Activated CD8-positive, alpha-beta T cell treated with anti-CD3 and anti-CD28 coated beads, Interleukin-2, amount 10 ng/mL, durations not matched to agents 7 days and 5 days (primary cell): ENCODE measurements at regions not wholly inside any gene's neighbourhood (a gene's known extent, or its start where the extent isn't known, plus 50 kb on each side); places are given as distances from the start of the nearest gene placed in this dataset.

Experiments
- ATAC-seq: fragments of 150-1000 bp; cut with Tn5 transposase; one replicate; pipeline ENCODE4 v1.10.0; 2021; ENCODE audit warnings: moderate library complexity
- CTCF ChIA-PET: fragments of 350-600 bp; sonication (Branson Sonifier 250); formaldehyde crosslinking; loops from one replicate; lab custom pipeline; 2021; ENCODE audit warnings: antibody characterized with exemption; lab: Charles Lee
- POLR2A ChIA-PET: fragments of 350-600 bp; sonication (Branson Sonifier 250); formaldehyde crosslinking; loops from one replicate; lab custom pipeline; 2021; ENCODE audit warnings: antibody characterized with exemption; lab: Charles Lee
- DNase-seq: peaks from one replicate; pipeline ENCODE4 v3.0.0-alpha.2; 2020
- H3K27ac Mint-ChIP-seq: one replicate; pipeline ENCODE4 v1.8.0; 2021; ENCODE audit warnings: mild to moderate bottlenecking, mixed read lengths
- H3K27me3 Mint-ChIP-seq: one replicate; pipeline ENCODE4 v1.8.0; 2021; ENCODE audit warnings: low read depth, mixed read lengths
- H3K36me3 Mint-ChIP-seq: one replicate; pipeline ENCODE4 v1.8.0; 2021; ENCODE audit warnings: low read depth, mixed read lengths
- H3K4me1 Mint-ChIP-seq: one replicate; pipeline ENCODE4 v1.8.0; 2021; ENCODE audit warnings: low read depth, mixed read lengths
- H3K4me3 Mint-ChIP-seq: one replicate; pipeline ENCODE4 v1.8.0; 2021; ENCODE audit warnings: mild to moderate bottlenecking, mixed read lengths
- H3K9me3 Mint-ChIP-seq: one replicate; pipeline ENCODE4 v1.8.0; 2022; ENCODE audit warnings: mixed read lengths; ENCODE audit not compliant: insufficient read depth

DNA sequence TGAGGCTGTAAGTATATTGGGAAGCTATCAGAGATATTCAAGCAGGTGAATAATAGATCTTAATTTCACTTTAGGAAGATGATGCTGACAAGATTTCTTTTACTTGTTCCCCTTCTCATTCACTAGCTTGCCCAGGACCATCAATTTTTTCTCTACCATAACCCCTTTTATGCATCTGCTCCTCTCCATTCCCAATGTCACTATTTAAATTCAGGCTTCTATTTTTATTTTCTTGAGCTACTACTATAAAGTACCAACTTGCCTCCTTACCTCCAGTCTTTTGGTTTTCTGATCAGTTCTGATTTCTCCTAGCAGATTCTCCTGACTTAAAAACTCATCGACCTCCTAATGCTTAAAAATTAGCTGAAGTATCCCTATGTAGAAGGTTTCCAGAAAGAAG is 97.7 kb upstream of the SMIM30 start:
- H3K36me3 Mint-ChIP-seq, result no peaks in the 10 kb centered on the region
- H3K27ac Mint-ChIP-seq, result no peak overlapping the region
- ChIA-PET POLR2A (no interaction called here), CTCF (no interaction called here)
- DNase-seq (no peak), ATAC-seq (no peak)
- no peaks in the 10 kb centered on the region for H3K27me3 Mint-ChIP-seq
- no peaks in the 10 kb centered on the region for H3K9me3 Mint-ChIP-seq
- H3K4me3 Mint-ChIP-seq, result no peak overlapping the region
- H3K4me1 Mint-ChIP-seq, result no peaks in the 10 kb centered on the region

DNA sequence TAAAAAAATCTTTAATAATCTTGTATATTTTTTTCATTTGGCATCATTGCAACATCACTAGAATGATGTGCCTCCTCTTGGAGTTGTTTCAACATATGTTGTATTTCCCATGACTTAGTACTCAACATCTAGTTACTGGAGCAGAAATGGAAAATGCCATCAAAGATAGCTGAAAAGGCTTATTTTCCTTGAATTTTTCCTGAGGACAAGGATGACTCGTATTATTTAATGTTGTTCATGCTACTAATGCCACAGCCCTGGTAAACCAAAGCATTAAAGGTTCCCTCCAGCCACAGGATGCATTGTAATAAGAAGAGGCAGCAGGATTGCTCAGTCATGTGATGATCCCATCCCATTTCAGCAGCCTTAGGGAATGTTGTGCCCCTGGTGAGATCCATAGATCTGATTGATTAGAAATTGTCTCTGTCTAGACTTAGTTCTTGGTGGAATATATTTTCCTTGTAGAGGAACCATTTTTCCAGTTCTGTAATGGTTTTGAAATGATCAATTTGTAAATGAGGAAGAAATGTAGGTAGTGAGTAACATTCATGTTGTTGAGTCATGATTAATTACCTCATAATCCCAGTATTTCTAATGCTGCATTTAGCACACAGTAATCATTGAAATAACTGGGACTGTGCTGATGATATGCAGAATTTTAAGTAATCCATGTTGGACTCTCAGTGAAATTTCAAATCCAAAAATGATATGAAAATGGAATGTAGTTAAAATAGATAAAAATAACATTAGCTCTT is 91.3 kb upstream of the SMIM30 start:
- H3K27ac Mint-ChIP-seq, result no peak overlapping the region
- H3K4me1 Mint-ChIP-seq, result no peaks in the 10 kb centered on the region
- ATAC-seq, result no peak
- ChIA-PET CTCF (no interaction called here), POLR2A (no interaction called here)
- no peaks in the 10 kb centered on the region for H3K36me3 Mint-ChIP-seq
- no peaks in the 10 kb centered on the region for H3K9me3 Mint-ChIP-seq
- H3K27me3 Mint-ChIP-seq, result no peaks in the 10 kb centered on the region
- no peak overlapping the region for H3K4me3 Mint-ChIP-seq
- no peak for DNase-seq

DNA sequence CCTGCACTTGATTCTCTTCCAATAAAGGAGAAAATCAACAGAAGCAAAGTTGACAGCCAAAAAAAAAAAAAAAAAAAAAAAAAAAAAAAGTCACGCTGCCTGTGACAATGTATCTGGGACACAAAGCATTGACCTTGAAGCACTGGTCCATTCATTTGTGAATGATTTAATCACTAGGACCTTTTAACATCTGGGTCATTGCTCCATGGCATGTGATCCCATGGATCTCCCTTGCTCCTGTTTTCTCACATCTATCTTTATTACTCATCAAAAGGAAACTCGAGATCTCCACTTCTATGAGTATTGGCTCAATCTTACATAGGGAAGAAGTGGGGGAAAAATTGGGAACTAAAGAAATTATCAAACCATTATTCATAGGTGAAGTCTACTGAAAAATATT is 89.6 kb upstream of the SMIM30 start:
- Mint-ChIP-seq H3K4me3 (no peak overlapping the region), H3K36me3 (no peaks in the 10 kb centered on the region), H3K27me3 (no peaks in the 10 kb centered on the region), H3K9me3 (no peaks in the 10 kb centered on the region), H3K4me1 (no peaks in the 10 kb centered on the region), H3K27ac (no peak overlapping the region)
- ATAC-seq, result no peak
- CTCF ChIA-PET, result no interaction called here
- POLR2A ChIA-PET, result no interaction called here
- DNase-seq, result no peak

DNA sequence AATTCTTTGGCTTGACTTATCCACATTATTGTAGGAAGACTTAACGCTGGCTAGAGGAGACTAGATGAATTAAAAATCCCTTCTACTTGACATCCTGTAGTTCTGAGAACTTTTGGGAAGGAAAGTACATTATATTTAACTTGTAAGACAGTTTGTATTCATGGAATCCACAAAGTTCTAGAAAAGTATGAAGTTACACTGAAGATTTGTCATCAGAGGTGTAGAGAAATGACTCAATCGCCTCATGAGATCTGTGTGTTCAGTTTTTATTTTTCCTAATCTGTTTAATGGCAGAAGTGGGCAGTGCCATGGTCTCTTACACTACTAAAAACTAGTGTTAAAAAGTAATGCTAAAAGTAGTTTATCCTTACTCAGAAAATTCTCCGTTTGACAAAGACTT is 89.1 kb upstream of the SMIM30 start:
- no peak overlapping the region for H3K27ac Mint-ChIP-seq
- ChIA-PET POLR2A (no interaction called here), CTCF (no interaction called here)
- no peak for ATAC-seq
- no peak overlapping the region for H3K4me3 Mint-ChIP-seq
- DNase-seq, result no peak
- no peaks in the 10 kb centered on the region for H3K4me1 Mint-ChIP-seq
- H3K27me3 Mint-ChIP-seq, result no peaks in the 10 kb centered on the region
- no peaks in the 10 kb centered on the region for H3K9me3 Mint-ChIP-seq
- no peaks in the 10 kb centered on the region for H3K36me3 Mint-ChIP-seq

DNA sequence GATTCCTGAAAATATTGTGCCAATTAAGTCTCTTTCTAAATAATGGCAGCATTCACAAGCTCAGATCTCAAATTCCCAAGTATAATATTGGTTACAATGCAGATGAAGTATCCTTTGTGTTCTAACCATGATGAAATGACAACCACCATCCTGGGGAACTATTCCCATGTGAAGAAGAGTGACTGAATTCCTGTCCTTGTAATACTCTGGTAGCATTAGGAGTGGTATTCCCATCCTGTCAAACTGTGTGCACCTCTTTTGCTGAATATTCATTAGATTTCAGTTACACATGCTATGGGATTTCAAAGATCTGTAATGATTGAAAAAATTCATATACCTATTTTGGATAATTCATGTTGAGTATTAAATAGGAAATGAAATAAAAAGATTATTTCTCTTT is 86.1 kb upstream of the SMIM30 start:
- Mint-ChIP-seq H3K36me3 (no peaks in the 10 kb centered on the region), H3K4me1 (no peaks in the 10 kb centered on the region), H3K27me3 (no peaks in the 10 kb centered on the region), H3K27ac (no peak overlapping the region), H3K4me3 (no peak overlapping the region), H3K9me3 (no peaks in the 10 kb centered on the region)
- DNase-seq (no peak), ATAC-seq (no peak)
- POLR2A ChIA-PET, result no interaction called here
- CTCF ChIA-PET, result interaction anchor here (1.0 to 1.2 kb wide), 2 partner anchors 10 to 45 kb away, joined by 3 read pairs; no protein-coding TSS in a partner anchor

DNA sequence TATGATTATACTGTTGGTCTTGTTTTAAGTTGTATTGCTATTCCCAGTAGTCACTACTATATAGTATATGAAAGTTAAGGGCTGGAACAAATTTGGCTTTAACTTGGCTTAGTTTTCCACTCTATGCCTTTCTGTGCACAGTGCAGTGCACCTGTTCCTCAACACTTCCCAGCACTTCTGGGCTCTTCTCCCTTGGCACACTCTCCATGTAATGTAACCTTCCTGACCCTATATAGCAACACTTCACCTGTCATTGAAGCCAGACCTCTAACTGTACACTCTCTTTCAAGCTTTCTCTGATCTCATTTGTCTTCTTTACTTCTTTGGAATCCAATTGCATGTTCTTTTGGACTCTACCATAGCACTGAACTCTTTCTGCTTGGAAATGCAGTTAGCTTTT is 83.9 kb upstream of the SMIM30 start:
- Mint-ChIP-seq H3K36me3 (no peaks in the 10 kb centered on the region), H3K27me3 (no peaks in the 10 kb centered on the region), H3K4me3 (no peak overlapping the region), H3K4me1 (no peaks in the 10 kb centered on the region), H3K9me3 (no peaks in the 10 kb centered on the region), H3K27ac (no peak overlapping the region)
- no peak for DNase-seq
- no peak for ATAC-seq
- ChIA-PET CTCF (no interaction called here), POLR2A (no interaction called here)

DNA sequence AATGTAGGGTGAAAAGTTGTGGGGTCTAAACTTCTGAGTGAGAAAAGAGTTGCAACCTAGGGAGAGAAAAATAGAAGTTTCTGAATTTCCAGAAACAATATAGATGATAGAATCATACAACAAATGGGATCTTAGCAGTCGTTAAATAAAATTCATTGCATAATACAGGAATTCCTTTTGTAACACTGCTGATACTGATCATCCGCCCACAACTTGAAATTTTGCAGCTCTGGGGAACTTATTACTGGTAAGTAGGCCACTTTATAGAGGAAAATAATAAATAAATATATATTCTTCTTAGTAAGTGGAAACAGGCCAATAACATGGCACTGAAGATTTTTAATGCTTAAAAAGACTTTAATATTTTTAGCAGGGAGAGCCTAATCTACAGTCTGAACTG is 81.9 kb upstream of the SMIM30 start:
- no peaks in the 10 kb centered on the region for H3K36me3 Mint-ChIP-seq
- ChIA-PET CTCF (no interaction called here), POLR2A (no interaction called here)
- H3K27me3 Mint-ChIP-seq, result no peaks in the 10 kb centered on the region
- no peak for DNase-seq
- H3K27ac Mint-ChIP-seq, result no peak overlapping the region
- H3K9me3 Mint-ChIP-seq, result no peaks in the 10 kb centered on the region
- no peaks in the 10 kb centered on the region for H3K4me1 Mint-ChIP-seq
- no peak for ATAC-seq
- no peak overlapping the region for H3K4me3 Mint-ChIP-seq

DNA sequence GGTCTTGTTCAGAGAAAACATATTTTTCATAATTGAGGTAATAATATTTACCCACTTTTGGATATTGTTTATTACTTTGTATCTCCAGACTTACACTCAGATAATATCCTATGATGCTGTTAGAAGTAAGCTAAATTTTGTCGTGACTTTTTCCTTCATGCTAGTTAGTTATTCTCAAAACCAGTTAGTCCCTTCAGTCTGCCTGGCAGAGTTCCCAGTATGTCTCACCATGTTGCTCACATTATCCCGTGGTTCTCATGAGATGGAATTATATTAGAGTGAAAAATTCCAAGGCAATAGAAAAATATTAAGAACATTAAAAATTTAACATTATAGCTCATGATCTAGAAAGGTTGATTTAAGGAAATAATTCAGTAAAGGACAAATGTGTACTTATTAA is 81.5 kb upstream of the SMIM30 start:
- Mint-ChIP-seq H3K9me3 (no peaks in the 10 kb centered on the region), H3K27ac (no peak overlapping the region), H3K36me3 (no peaks in the 10 kb centered on the region), H3K27me3 (no peaks in the 10 kb centered on the region), H3K4me1 (no peaks in the 10 kb centered on the region), H3K4me3 (no peak overlapping the region)
- ATAC-seq (no peak), DNase-seq (no peak)
- POLR2A ChIA-PET, result no interaction called here
- CTCF ChIA-PET, result no interaction called here

DNA sequence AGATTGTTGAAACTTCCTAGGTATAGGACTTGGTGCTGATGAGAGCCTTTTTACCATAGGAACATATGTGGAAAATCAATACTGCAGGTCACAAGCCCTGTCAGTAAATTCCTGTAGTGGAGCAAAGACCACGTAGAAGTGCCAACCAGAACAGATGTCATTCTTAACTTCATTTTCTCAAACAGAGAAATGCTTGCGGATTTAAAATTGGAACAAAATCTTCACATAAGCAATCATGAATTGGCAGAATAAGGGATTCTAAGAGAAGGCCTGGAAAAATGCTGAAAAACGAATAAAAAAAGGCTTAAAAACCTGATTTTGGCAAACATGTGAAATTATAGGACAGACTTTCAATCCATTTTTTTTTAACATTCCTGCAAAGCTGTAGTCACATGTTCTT is 80.8 kb upstream of the SMIM30 start:
- ATAC-seq, result no peak
- Mint-ChIP-seq H3K27me3 (no peaks in the 10 kb centered on the region), H3K4me1 (no peaks in the 10 kb centered on the region), H3K4me3 (no peak overlapping the region), H3K27ac (no peak overlapping the region), H3K36me3 (no peaks in the 10 kb centered on the region), H3K9me3 (no peaks in the 10 kb centered on the region)
- POLR2A ChIA-PET, result no interaction called here
- DNase-seq, result no peak
- CTCF ChIA-PET, result no interaction called here

DNA sequence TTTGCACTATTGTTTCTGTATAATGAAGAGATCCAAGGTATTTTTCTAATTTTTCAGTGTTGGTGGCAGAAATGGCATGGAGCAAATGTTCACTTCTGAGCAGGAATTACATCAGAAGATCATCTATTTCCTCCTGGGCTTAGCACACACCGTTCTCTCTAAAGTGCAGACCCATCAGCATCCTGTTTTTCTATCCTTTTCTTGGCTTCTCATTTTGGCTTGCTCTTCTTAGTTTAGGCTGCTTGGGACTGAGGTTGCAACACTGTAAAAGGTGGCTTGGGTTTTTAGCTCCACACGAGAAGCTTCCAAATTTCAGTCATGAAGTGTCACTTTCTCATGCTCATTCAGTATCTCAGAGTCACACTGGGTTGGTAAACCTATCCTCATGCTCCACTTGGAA is 79.9 kb upstream of the SMIM30 start:
- Mint-ChIP-seq H3K4me3 (no peak overlapping the region), H3K4me1 (no peaks in the 10 kb centered on the region), H3K36me3 (no peaks in the 10 kb centered on the region), H3K27ac (no peak overlapping the region), H3K9me3 (no peaks in the 10 kb centered on the region), H3K27me3 (no peaks in the 10 kb centered on the region)
- POLR2A ChIA-PET, result no interaction called here
- no peak for DNase-seq
- CTCF ChIA-PET, result no interaction called here
- no peak for ATAC-seq

DNA sequence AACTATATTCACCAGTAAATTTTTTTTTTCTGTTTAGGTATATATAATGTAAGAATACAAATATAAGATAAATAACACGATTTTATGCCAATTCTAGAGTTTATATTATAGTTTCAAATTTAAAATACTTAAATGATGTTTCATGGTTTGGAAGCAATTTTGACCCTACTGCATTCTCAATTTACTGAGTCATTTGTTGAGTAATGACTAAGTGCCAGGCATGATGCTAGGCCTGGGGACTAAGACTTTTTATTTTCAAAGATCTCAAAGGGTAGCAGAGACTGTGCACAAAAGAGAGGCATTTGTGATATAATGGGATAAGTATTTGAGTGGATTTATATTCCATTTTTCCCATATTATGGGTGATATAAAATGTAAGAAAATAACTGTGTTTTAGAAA is 78.9 kb upstream of the SMIM30 start:
- Mint-ChIP-seq H3K4me1 (no peaks in the 10 kb centered on the region), H3K4me3 (no peak overlapping the region), H3K9me3 (no peaks in the 10 kb centered on the region), H3K36me3 (no peaks in the 10 kb centered on the region), H3K27me3 (peaks cover 2% of the 10 kb centered on the region), H3K27ac (no peak overlapping the region)
- ChIA-PET POLR2A (no interaction called here), CTCF (no interaction called here)
- ATAC-seq, result no peak
- no peak for DNase-seq

DNA sequence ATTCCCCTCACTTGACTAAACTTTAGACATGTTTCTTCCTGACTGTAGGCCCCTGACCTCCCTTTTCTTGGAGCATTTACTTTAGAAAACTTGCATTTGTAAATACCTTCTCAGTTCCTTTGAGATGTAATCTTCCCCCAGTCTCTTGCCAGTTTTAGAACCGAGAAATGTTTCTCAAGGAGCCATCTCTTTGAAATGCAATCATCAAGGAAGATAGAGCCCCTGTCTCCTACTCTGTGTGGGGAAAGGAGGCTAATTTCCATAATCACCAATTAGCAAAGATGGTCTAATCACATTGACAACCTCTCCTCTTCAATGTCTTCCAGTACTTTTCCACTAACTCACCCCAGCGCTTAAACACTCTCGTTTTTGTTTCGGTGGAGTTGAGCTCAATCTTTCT is 70.0 kb upstream of the SMIM30 start:
- Mint-ChIP-seq H3K4me1 (no peaks in the 10 kb centered on the region), H3K27me3 (peaks cover 2% of the 10 kb centered on the region), H3K36me3 (no peaks in the 10 kb centered on the region), H3K4me3 (no peak overlapping the region), H3K9me3 (no peaks in the 10 kb centered on the region), H3K27ac (no peak overlapping the region)
- ATAC-seq (no peak), DNase-seq (no peak)
- ChIA-PET POLR2A (no interaction called here), CTCF (no interaction called here)

DNA sequence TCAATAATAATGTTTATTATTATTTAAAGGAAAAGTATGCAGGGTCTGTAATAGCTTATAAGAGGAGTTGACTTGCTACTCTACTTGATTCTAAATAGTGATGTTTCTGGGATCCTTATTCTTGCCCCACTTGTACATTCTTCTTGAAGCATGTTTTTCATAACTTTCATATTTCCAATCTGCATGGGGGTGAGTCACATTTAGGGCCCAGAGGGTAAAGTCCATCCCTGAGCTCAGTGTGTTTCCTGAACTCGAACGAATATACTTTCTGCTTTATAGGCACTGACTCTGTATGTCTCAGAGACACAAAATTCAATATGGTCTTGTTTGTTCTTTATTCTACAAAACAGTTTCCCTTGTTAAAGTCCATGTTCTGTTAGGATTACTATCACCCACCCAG is 61.0 kb upstream of the SMIM30 start:
- Mint-ChIP-seq H3K4me1 (no peaks in the 10 kb centered on the region), H3K27me3 (no peaks in the 10 kb centered on the region), H3K9me3 (no peaks in the 10 kb centered on the region), H3K4me3 (no peak overlapping the region), H3K27ac (no peak overlapping the region), H3K36me3 (no peaks in the 10 kb centered on the region)
- no peak for DNase-seq
- ChIA-PET CTCF (no interaction called here), POLR2A (no interaction called here)
- ATAC-seq, result no peak
